Memory B cell (primary cell): ENCODE measurements at regions not wholly inside any gene's neighbourhood (a gene's known extent, or its start where the extent isn't known, plus 50 kb on each side); places are given as distances from the start of the nearest gene placed in this dataset.
"Not testable (repeated sequence)": the region's sequence is repeated elsewhere in the genome, so short reads cannot be mapped to it uniquely, and the experiment has no call there.

Experiments used
- ATAC-seq: fragments of 150-1000 bp; cut with Tn5 transposase; 2 replicates; pipeline ENCODE4 v1.10.0; 2021; ENCODE audit warnings: low read depth, mild to moderate bottlenecking, moderate library complexity
- DNase-seq, 2 donors: peaks; one replicate each; pipeline ENCODE4 v3.0.0; 2022; ENCODE audit warnings: low spot score in 2 of 2
- H3K27ac Mint-ChIP-seq: one replicate; pipeline ENCODE4 v1.8.0; 2022; ENCODE audit warnings: mild to moderate bottlenecking, moderate library complexity, mixed read lengths
- H3K27me3 Mint-ChIP-seq: one replicate; pipeline ENCODE4 v1.8.0; 2022; ENCODE audit warnings: mixed read lengths
- H3K36me3 Mint-ChIP-seq: one replicate; pipeline ENCODE4 v1.8.0; 2022; ENCODE audit warnings: mild to moderate bottlenecking, mixed read lengths
- H3K4me1 Mint-ChIP-seq: one replicate; pipeline ENCODE4 v1.8.0; 2022; ENCODE audit warnings: mixed read lengths
- H3K4me3 Mint-ChIP-seq: one replicate; pipeline ENCODE4 v1.8.0; 2022; ENCODE audit warnings: mild to moderate bottlenecking, moderate library complexity, mixed read lengths
- H3K9me3 Mint-ChIP-seq: one replicate; pipeline ENCODE4 v1.8.0; 2022; ENCODE audit warnings: mixed read lengths

DNA sequence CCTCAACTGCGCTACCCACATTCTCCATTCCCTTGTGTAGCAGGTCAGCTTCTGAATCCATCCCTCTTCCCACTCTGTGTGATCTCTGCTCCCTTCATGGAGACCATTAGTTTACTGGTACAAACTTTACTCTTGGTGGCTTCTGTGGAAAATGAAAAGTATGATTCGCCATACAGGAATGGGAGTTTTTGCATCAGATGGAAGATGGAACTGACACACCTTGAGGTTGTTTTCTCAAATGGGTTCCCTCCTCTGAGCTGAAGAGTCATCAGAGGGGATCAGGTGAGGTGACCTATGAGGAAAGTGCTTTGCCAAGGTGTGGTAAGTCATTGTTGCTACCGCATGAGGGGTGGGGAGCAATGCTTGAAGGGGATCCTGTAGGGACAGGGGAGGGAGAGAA, 266.8 kb downstream of the INHBA start:
- no peaks in the 10 kb centered on the region for H3K36me3 Mint-ChIP-seq
- peaks cover 3% of the 10 kb centered on the region for H3K27me3 Mint-ChIP-seq
- no peak for ATAC-seq
- peaks cover 3% of the 10 kb centered on the region for H3K9me3 Mint-ChIP-seq
- no peak overlapping the region for H3K4me3 Mint-ChIP-seq
- DNase-seq, result no peak
- H3K4me1 Mint-ChIP-seq, result no peaks in the 10 kb centered on the region
- H3K27ac Mint-ChIP-seq, result no peak overlapping the region

GRCh38 chr7:41435020-41435419, 267.9 kb downstream of the INHBA start:
- not testable (repeated sequence) for ATAC-seq, DNase-seq, H3K36me3 Mint-ChIP-seq, H3K27me3 Mint-ChIP-seq, H3K27ac Mint-ChIP-seq, H3K4me3 Mint-ChIP-seq, H3K4me1 Mint-ChIP-seq, H3K9me3 Mint-ChIP-seq

DNA sequence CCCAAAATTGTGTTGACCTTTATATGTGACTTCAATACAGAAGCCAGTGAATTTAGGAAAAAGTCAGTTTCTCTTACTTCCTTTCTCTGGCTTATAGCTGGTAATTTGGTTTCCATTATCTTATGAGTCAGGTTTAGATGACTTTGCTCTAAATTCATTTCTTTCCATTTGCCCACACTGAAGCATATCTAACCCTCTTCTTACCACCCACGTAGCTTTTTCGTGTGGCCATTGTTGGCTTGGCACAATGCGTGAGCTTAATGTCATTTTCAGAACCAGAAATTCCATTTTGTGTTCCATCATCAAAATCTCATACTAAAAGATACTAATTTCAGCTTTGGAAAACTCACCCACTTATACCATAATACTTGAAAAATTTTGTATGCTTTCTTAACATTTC, 271.2 kb downstream of the INHBA start:
- Mint-ChIP-seq H3K9me3 (peaks cover 3% of the 10 kb centered on the region), H3K27ac (no peak overlapping the region), H3K4me1 (no peaks in the 10 kb centered on the region), H3K36me3 (no peaks in the 10 kb centered on the region), H3K27me3 (peaks cover 5% of the 10 kb centered on the region), H3K4me3 (no peak overlapping the region)
- ATAC-seq, result no peak
- DNase-seq, result no peak

DNA sequence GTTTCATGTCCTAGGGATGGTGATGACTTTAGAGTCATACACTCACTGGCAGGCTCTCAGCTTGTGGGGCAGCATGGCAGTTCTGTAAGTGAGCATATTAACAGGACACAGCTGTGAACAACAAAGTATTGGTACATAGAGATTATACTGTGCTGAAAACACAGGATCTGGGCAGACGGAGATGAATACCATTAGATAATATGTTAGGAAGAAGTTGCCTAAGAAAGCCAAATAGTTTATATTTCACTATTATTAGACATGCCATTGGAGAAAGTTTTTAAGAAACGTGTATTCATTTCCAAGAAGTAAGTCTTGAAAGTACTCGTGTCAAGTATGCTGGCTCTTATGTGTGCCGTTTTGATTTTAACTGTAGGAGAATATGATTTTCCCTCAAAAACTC, 274.5 kb downstream of the INHBA start:
- no peaks in the 10 kb centered on the region for H3K36me3 Mint-ChIP-seq
- DNase-seq (no peak), ATAC-seq (no peak)
- H3K4me1 Mint-ChIP-seq, result no peaks in the 10 kb centered on the region
- H3K27ac Mint-ChIP-seq, result no peak overlapping the region
- H3K4me3 Mint-ChIP-seq, result no peak overlapping the region
- H3K9me3 Mint-ChIP-seq, result peaks cover 4% of the 10 kb centered on the region
- H3K27me3 Mint-ChIP-seq, result peaks cover 2% of the 10 kb centered on the region

DNA sequence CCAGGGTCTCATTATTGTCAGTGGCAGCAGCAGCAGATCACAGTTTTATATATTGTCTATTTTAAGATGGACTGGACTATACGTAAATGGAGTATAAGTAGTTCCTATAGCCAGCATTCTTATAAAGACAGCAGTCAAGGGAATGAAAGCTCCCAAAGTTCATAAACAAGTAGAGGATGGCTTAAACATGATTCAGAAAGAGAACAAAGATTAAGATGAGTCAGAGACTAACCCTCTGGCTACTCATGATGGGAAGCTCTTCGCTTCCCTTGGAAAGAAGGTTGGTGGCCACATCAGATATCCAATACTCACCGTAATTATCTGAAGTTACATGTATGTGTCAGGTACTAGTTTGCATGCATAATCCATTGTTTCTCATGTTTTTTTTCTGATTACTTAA, 277.0 kb downstream of the INHBA start:
- peaks cover 3% of the 10 kb centered on the region for H3K9me3 Mint-ChIP-seq
- no peak for DNase-seq
- no peaks in the 10 kb centered on the region for H3K36me3 Mint-ChIP-seq
- H3K27ac Mint-ChIP-seq, result no peak overlapping the region
- H3K27me3 Mint-ChIP-seq, result peaks cover 2% of the 10 kb centered on the region
- no peak for ATAC-seq
- no peak overlapping the region for H3K4me3 Mint-ChIP-seq
- no peaks in the 10 kb centered on the region for H3K4me1 Mint-ChIP-seq

- Mint-ChIP-seq H3K9me3 (peaks cover 3% of the 10 kb centered on the region), H3K27ac (no peak overlapping the region), H3K4me3 (no peak overlapping the region), H3K4me1 (peaks cover 2% of the 10 kb centered on the region), H3K36me3 (no peaks in the 10 kb centered on the region), H3K27me3 (peaks cover 2% of the 10 kb centered on the region)
- ATAC-seq (no peak), DNase-seq (no peak)
Observed at GRCh38 chr7:41421056-41421455, 281.8 kb downstream of the INHBA start.

- DNase-seq (no peak), ATAC-seq (no peak)
- peaks cover 3% of the 10 kb centered on the region for H3K9me3 Mint-ChIP-seq
- H3K4me1 Mint-ChIP-seq, result peaks cover 2% of the 10 kb centered on the region
- no peak overlapping the region for H3K4me3 Mint-ChIP-seq
- no peaks in the 10 kb centered on the region for H3K36me3 Mint-ChIP-seq
- H3K27ac Mint-ChIP-seq, result no peak overlapping the region
- peaks cover 2% of the 10 kb centered on the region for H3K27me3 Mint-ChIP-seq
Observed at GRCh38 chr7:41420421-41420820, 282.5 kb downstream of the INHBA start.

DNA sequence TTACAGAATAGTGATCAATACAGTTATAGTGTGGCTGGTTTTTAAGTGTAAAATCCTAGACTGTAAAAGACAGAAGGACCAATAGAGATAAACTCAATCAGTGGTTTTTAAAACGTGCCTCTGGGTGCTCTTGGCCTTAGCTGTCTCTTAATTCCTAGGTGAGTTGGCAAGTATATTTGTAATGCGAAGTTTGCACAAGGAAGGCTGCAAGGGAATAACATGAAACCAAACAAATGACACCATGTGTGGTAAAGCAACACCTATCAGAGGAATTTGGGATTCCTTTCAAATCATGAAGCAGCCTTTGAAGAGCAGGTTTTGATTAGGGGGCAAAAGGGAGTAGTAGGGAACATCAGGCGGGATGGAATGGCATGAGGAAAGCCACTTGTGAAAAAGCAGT, 284.6 kb downstream of the INHBA start:
- Mint-ChIP-seq H3K27me3 (peaks cover 2% of the 10 kb centered on the region), H3K9me3 (peaks cover 7% of the 10 kb centered on the region), H3K4me3 (no peak overlapping the region), H3K36me3 (no peaks in the 10 kb centered on the region), H3K4me1 (peaks cover 2% of the 10 kb centered on the region), H3K27ac (no peak overlapping the region)
- DNase-seq, result no peak
- ATAC-seq, result no peak

DNA sequence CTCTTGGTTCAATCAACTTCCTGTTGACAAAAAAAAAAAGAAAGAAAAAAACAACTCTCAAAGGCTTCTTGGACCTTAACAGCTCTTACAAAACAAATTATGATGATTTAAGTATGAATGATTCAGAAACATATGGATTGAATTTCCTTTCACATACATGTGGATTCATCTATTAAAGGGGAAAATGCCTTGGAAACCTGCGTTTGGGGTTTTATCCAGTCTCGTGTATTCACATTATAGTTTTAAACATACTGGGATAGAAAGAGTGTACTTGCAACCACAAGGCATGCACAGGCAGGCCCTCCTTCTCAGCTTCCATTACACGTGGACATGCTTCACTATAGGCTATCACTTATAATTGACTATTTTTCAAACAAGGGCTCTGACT, 286.7 kb downstream of the INHBA start:
- peaks cover 9% of the 10 kb centered on the region for H3K9me3 Mint-ChIP-seq
- DNase-seq (no peak), ATAC-seq (no peak)

GRCh38 chr7:41415471-41416207, 287.3 kb downstream of the INHBA start:
- peaks cover 2% of the 10 kb centered on the region for H3K4me1 Mint-ChIP-seq
- no peak overlapping the region for H3K4me3 Mint-ChIP-seq
- peaks cover 2% of the 10 kb centered on the region for H3K27me3 Mint-ChIP-seq
- H3K9me3 Mint-ChIP-seq, result peaks cover 9% of the 10 kb centered on the region
- DNase-seq, result no peak
- ATAC-seq, result no peak
- H3K27ac Mint-ChIP-seq, result no peak overlapping the region
- H3K36me3 Mint-ChIP-seq, result no peaks in the 10 kb centered on the region

More for the DNA sequence above, 286.7 kb downstream of the INHBA start:
- Mint-ChIP-seq H3K4me3 (no peak overlapping the region), H3K4me1 (peaks cover 2% of the 10 kb centered on the region), H3K27ac (no peak overlapping the region), H3K27me3 (peaks cover 2% of the 10 kb centered on the region), H3K36me3 (no peaks in the 10 kb centered on the region)

DNA sequence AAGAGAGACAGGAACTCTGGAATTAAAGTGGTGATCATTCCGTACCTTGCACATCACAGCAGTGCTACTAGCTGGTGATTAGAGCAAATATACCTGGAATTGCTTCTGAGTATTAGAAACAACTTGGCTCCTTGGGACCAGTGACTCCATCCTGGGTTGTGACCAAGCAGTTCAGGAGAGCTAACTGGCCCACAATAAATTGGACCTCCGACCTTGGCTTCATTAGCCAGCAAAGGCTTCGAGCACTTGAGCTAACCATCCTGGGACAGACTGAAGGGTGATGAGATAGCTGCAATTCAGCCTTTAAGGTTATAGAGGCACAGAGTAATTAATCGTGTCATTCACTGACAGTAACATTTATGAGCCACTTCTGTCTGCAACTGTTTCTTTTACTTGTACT, 287.8 kb downstream of the INHBA start:
- Mint-ChIP-seq H3K4me1 (peaks cover 2% of the 10 kb centered on the region), H3K4me3 (no peak overlapping the region), H3K27me3 (peaks cover 2% of the 10 kb centered on the region)

GRCh38 chr7:41404375-41405074, 298.4 kb downstream of the INHBA start:
- H3K4me1 Mint-ChIP-seq, result no peaks in the 10 kb centered on the region
- no peaks in the 10 kb centered on the region for H3K9me3 Mint-ChIP-seq
- H3K4me3 Mint-ChIP-seq, result no peak overlapping the region
- H3K36me3 Mint-ChIP-seq, result no peaks in the 10 kb centered on the region
- no peak for DNase-seq
- no peak overlapping the region for H3K27ac Mint-ChIP-seq
- ATAC-seq, result no peak
- H3K27me3 Mint-ChIP-seq, result peaks cover 8% of the 10 kb centered on the region

More for the DNA sequence above, 287.8 kb downstream of the INHBA start:
- Mint-ChIP-seq H3K27ac (no peak overlapping the region), H3K36me3 (no peaks in the 10 kb centered on the region), H3K9me3 (peaks cover 9% of the 10 kb centered on the region)
- DNase-seq (no peak), ATAC-seq (no peak)

- H3K27me3 Mint-ChIP-seq, result peaks cover 8% of the 10 kb centered on the region
- no peaks in the 10 kb centered on the region for H3K9me3 Mint-ChIP-seq
- no peak for DNase-seq
- H3K4me3 Mint-ChIP-seq, result no peak overlapping the region
- no peak overlapping the region for H3K27ac Mint-ChIP-seq
- H3K4me1 Mint-ChIP-seq, result no peaks in the 10 kb centered on the region
- ATAC-seq, result no peak
- H3K36me3 Mint-ChIP-seq, result no peaks in the 10 kb centered on the region
Observed at GRCh38 chr7:41403291-41403690, 299.6 kb downstream of the INHBA start.

DNA sequence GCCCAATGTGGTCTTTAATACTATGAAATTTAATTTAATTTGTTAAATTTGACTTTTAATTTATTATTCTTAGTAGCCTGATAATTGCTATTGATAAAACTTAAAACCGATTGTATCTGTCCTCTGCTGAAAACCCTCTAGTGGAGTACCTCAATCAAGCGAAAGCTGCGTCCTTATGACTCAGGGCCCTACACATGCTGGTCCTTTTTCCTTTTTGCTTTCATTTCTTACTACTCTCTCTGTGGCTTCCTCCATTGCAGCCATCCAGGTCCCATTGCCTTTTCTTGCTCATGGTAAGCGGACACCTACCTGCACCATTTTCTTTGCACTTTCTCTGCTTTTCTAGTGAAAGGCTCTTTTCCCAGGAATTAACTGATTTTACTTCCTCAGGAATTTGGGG, 301.1 kb downstream of the INHBA start:
- DNase-seq, result no peak
- no peak for ATAC-seq
- H3K36me3 Mint-ChIP-seq, result no peaks in the 10 kb centered on the region
- no peak overlapping the region for H3K4me3 Mint-ChIP-seq
- H3K27ac Mint-ChIP-seq, result no peak overlapping the region
- H3K27me3 Mint-ChIP-seq, result peaks cover 8% of the 10 kb centered on the region
- no peaks in the 10 kb centered on the region for H3K9me3 Mint-ChIP-seq
- H3K4me1 Mint-ChIP-seq, result no peaks in the 10 kb centered on the region

DNA sequence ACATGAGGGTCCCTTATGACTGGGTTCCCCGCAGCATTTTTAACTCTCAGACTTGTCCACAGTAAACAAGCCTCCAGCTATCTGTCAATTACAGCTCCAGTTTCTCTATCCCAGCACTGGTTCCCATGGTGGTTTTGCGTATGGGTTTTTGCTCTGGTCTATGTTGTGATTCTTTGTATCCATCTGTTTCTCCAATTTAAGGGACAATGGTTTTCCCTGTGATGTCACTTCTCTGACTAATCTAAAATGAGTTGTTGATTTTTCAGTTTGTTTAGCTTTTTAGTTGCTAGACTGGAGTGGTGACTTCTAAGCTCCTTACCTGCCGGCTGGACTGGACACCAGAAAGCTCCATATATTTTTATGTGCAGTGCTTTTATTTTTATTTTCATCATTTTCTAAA, 303.7 kb downstream of the INHBA start:
- Mint-ChIP-seq H3K4me3 (no peak overlapping the region), H3K27ac (no peak overlapping the region), H3K36me3 (no peaks in the 10 kb centered on the region), H3K27me3 (peaks cover 6% of the 10 kb centered on the region), H3K9me3 (no peaks in the 10 kb centered on the region), H3K4me1 (no peaks in the 10 kb centered on the region)
- no peak for ATAC-seq
- no peak for DNase-seq
